Fibroblast of skin of scalp (primary cell): ENCODE measurements at regions not wholly inside any gene's neighbourhood (a gene's known extent, or its start where the extent isn't known, plus 50 kb on each side); places are given as distances from the start of the nearest gene placed in this dataset.
"Not testable (repeated sequence)": the region's sequence is repeated elsewhere in the genome, so short reads cannot be mapped to it uniquely, and the experiment has no call there.

Source experiments
- DNase-seq: peaks from one replicate; pipeline ENCODE4 v3.0.0-alpha.2; 2013

DNA sequence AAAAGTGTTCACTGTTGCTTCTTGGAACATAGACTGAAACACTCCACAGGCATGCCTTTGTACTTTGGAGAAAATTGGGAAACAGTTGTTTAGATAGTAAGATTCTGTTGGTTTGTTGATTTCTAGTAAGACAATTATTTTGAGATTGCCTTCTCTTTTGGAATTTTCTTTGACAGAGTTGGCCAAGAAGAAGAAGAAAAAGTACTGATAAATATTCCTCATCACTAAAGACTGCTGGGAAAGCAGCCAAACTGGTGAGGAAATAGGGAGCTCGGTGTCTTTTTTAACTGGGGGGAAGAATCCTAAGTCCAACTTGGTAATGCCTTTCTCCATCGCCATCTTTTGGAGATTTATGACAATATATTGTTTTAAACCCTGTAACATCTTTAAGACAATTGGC, 370.7 kb downstream of the GPAT3 start:
- DNase-seq, result peak; percentile 18

DNA sequence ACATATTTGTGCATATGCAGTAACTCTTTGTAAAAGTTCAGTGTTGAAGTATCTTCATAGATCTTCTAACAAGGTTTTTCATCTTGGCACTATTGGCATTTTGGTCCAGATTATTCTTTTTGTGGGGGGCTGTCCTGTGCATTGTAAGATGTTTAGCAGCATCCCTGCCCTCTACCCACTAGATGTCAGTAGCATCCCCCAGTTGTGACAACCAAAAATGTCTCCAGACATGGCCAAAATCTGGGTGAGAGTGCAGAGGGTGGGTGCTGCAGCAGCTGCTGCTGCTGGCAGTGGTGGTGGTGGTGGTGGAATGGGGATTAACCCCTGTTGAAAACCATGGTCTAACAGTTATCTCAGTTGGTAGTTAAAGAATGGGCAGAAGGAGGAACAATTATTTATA, 370.0 kb downstream of the GPAT3 start:
- DNase-seq, result peak; percentile 9

DNA sequence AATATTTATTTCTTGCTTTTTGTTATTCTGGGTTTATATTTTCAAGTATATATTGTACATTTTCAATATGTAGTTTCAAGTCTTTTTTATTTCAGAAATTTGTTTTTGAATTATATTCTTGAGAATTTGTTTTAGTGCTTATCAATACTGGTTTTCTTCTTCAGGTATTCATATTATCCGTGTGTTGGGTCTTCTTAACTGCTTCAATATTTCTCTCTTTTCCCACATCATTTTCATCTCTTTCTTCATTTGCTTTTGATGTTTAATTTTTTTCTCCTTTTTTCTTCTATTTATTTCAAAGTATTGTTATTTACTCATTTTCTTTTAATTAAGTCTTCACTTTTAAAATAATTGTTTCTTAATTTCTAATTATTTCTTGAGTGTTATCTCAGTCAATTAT, 367.8 kb downstream of the GPAT3 start:
- DNase-seq, result not testable (repeated sequence)

DNA sequence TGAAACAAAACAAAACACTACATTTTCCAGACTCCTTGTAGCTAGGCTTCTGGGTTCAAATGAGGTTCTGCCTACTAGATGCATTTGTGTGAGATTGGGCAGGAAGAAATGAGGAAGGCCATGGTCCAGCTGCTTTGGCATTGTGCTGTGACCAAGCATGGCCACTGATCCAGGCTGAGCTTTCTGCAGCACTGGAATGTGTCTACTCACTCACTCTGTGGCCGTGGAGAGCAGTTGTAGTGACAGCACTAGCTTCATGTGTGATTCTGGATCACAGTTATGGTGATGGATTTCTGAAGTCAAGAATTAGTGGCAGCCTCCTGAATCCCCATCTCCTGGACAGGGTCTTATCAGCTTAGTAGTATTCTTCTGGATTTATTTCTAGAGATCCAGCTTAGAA, 358.9 kb downstream of the GPAT3 start:
- DNase-seq, result no peak

DNA sequence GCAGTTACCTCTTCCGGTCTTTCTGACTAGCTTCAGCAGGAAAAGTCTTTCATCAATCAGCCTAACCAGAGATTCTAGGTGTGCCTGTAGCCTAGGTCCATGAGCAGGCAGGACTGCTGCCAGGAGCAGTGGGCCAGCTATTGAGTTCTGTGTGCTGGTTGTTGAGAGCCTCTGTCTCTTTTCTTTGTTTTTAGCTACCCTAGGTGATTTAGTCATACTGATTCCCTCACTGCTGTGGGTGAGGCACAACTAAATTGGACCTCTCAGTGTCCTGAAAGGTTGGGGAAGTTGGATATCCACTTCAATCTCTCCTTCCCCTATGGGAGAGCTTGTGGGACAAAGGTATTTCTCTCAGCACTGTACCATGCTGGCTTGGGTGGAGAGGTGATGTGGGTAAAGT, 354.9 kb downstream of the GPAT3 start:
- no peak for DNase-seq

DNA sequence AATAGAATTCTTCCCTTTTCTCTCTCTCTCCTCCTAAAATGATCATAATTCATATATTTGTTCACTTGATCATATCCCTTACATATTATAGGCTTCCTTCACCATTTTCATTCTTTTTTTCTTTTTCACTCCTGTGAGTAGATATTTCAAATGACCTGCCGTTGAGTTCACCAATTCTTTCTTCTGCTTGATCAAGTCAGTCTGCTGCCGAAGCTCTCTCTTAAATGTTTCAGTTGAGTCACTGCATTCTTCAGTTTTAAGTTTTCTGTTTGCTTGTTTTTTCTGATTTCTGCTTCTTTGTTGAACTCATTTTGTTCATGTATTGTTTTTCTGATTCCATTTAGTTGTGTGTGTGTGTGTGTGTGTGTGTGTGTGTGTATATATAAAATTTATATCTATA, 354.3 kb downstream of the GPAT3 start:
- DNase-seq, result peak; percentile 13

DNA sequence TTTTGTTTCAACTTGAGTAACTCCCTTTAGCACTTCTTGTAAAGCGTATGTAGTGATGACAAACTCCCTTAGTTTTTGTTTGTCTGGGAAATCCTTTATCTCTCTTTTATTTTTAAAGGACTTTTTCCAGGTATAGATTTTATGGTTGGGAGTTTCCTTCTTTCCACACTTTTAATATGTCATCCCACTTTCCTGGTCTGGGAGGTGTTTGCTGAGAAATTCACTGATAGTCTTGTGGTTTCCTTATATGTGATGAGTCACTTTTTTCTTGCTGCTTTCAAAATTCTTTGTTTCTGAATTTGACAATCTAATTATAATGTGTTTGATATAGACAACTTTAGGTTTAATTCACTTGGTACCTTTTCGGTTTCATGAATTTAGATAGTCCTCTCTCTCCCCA, 353.9 kb downstream of the GPAT3 start:
- peak; percentile 29 for DNase-seq

DNA sequence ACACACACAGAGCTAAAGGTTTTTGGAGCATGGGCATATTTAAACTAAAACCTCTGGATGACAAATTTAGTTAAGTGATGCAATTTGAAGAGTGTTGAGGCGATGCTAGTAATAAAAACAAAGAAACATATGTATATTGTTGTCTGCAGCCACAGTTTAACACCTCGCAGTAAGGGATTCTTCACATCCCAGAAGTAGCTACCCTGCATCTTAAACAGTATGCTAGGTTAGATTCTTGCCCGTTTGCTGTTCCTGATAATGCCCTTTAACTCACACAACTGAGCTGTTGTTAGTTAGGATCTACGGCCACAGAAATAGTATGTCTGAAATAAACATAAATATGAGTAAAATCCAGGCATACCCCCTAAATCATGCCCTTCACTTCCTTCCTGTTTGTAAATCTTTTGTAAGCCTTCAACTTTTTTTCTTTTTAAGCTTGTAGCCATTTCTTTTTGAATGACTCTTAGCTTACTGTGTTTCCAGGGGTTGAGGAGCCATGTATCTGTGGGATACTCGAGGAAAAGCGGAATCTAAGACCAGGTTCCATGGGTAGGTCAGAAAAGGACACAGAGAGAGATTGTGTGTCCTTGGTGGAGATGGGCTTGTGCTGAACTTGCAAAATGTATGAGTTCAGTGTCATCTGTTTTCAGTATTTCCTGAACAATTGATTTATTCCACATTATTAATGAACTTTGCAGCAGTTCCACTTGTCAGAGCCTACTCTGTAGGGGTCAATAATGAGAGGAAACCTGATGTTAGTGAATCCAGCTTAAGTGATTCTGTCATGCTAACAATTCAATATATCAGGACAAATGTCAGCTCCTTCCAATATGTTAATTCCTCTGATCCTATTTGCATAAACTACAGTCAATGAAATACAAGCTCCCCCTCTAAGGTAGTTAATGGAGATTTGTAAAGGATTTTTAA, 349.6 kb downstream of the GPAT3 start:
- no peak for DNase-seq

DNA sequence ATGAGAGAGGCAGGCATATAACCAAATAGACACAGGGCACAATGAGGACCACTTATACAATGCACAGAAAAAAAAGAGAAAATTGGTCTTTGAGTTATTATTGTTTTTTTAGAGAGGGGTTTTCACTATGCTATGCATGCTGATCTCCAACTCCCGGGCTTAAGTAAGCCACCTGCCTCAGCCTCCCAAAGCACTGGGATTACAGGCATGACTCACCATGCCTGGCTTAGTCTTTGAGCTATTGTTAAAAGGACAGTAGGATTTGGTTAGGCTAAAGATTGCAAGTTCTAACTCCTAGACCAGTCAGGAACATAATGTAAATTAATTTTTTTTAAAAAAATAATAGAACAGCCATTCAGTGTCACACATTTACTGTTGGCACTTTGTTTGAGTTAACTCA, 340.1 kb downstream of the GPAT3 start:
- no peak for DNase-seq

DNA sequence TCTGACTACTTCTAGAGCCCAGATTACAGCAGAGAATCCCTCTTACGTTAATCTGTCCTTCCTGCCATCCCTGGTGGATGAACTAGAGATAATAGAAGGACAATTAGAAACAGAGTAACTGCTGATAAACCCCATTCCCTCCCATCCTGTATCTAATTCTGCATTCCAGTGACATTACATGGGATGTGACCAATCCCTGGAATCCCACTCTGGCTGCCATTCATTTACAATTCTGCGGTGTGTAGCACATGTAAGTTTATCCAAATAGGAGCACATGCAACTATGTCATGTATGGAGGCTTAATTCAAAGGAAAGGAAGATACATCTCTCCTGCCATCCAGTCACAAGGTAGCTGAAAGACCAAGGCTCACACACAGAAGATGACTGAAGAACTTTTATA, 339.5 kb downstream of the GPAT3 start:
- DNase-seq, result peak; percentile 29

DNA sequence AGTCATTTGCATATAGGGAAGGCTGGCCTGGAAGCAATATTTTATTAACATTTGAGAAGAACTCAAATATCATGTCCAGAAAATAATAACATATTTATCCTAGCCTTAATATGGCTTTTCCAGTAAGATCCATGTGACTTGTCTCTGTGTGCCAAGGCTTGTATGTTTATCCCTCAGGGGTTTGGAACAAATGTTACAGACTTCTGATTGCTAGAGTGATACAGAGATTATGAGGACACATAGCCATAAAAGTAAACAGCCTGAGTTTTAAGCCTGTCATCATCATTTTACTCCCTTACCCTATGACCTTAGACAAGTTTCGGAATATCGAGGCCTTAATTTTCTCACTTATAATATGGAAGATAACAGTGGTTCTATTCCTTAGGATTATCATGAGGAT, 338.1 kb downstream of the GPAT3 start:
- no peak for DNase-seq

DNA sequence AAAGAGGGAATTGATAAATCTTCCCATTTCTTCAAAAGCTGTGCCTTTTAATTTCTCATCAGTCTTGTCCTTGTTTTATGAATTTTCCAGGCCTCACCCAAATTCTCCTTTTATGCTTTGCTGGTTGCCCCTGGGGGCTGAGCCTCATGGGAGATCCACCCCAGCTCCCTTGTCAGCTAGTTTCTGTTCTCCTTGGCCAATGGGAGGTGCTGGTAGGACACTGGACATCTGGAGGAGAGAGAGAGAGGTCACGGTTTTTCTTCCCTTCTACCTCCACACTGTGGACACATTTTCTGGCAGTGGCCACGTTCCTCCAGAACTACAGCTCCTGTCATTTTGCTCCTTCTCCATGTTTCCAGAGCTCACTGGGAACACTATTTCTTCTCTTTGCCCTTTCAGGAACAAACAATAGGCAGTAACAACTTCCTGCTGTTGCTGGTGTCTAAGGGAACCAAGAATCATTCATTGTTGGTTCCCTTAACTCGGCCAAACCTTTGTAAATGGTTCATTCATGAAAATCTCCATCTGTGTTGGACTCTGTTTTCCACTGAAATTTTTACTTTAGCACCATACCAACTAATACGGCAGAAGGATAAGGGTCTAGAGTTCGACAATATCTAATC, 334.5 kb downstream of the GPAT3 start:
- DNase-seq, result no peak

DNA sequence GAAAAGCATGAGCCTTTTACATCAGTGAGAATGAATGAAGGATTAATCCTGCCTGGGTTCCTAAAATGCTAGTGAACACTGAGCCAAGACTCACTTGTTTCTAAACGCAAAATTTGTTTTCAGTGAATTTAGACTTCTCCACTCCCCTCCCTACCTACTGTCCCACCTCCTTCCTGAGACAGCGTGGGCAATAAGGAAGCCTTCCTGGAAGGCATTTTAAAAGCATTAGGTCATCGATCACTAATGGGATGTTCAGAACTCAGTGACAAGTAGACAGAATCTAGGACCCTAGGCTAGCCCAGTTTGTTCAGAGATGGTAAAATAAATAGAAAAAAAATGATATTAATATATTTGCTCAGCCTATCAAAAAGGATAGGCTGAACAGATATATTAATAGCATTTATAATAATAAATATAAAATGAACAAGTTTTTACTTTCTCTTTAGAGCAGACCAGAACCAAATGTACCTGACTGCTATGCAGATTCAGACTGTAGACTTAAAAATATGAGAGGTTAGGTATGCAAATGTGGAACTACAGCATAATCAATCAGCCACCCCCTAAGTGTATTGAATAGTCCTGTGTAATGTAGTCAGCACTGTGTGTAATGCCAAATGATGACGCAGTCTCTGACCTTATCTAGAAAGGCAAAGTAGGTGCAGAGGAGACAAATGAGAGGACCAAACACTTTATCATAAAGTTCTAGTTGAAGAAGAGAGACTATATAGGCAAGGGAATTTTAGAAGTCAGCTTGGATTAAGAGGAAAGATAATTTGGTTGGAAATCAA, 331.1 kb downstream of the GPAT3 start:
- no peak for DNase-seq

DNA sequence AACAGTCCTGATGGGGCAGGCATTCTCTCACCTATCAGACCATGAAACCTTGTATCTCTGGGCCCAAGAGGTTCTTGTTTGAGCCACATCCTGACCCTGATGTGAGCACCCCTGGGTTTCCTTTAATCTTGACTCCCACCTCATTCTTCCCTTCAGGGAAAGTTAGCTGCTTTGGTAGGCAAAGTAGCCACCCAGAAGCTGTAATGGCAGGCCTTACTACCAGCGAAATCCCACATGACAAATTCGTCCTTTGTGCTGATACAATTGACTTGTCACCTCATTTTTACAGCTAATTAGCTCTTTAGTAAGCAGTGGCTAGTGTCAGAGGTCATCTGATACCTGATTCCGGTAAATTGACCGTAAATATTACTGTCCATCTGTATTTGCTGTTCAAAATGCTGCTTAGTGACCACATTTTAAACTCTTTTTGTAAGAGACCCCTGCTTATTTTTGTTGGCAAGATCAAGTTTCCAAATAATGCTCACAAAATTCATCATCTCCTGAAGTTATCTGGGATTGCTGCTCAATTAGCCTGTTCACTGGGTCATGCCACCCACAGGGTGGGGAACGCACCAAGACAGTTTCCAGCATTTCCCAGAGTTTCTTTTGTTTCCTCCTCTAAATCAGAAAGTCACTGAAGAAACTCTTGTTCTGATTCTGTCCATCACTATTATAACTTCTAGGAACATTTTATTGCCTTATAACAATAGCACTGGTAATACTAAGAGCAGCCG, 329.7 kb downstream of the GPAT3 start:
- no peak for DNase-seq

DNA sequence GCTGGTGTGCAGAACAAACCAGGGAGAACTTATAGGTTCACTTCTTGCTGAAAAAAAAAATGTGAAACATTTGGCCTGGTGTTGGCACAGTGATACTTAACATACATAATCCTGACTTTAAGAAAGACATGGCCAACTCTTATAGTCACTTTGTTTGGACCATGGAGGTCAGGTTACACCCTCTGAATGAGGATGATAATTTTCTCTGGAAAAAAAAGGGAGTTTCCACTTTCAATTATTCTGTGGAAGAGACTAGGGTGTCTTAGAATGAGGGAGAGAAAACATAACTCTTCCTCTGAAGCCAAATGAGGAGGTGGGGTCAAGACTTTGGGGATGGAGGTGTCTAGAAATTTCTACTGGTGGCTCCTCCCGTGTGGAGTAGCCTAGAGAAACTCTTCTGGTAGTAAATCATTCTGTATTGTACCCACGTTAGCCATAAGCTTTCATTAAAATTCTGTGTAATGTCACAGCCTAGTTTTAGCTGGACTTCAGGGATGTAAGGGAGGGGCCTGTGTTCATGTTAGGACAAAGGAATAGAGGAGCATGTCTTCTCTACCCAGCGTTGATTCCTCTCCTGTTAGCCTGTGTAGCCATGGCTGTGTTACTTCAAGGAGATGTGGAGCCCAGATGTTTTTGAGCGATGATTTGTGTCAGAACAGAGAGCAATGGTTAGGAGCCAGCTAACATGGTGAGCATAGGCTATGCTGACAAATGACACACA, 328.3 kb downstream of the GPAT3 start:
- DNase-seq, result no peak

DNA sequence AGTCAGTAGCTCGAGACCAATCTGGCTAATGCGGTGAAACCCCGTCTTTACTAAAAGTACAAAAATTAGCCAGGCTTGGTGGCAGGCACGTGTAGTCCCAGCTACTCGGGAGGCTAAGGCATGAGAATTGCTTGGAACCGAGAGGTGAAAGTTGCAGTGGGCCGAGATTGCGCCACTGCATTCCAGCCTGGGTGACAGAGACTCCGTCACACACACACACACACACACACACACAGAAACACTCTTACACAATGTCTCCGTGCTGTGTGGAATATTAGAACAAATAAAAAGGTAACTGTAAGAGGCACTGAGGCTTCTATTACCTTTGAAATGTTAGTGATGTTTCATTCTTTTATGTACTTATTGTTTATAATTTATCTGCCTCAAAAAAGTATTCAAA, 326.6 kb downstream of the GPAT3 start:
- DNase-seq, result no peak

DNA sequence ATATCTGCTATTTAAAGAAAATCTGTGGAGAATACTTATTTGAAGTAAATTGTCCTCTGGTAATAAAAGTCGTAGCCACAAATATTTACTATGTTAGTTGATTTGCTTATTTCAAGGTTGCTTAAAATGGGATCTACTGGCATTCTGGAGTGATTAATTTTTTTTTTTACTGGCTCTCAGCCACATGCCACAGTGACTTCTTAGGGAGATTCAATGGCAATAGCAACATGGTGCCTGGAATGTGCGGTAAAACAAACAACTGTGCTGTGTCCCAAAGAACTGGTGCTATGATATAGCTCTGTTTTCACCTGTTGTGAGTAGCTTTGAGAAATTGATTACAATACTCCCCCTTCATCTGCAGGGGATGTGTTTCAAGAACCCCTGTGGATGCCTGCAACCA, 324.3 kb downstream of the GPAT3 start:
- DNase-seq, result no peak

DNA sequence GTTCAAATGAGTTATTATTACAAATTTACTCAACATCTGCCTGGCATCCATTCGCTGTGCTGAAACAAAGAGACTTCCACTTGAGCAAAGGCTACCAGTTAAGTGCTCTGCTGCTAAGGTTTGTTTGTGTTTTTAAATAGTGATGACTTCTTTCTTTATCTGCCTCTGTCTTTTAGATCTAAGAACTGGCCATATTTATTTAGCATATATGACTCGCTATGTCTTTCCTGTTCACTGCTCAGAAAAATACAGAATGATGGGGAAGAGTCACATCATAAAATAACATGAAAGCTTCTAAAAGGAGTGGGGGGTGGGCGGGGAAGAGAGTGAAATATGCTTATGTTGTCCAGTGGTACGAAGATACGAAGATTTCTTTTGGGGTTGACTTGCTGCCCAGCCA, 322.2 kb downstream of the GPAT3 start:
- DNase-seq, result no peak

DNA sequence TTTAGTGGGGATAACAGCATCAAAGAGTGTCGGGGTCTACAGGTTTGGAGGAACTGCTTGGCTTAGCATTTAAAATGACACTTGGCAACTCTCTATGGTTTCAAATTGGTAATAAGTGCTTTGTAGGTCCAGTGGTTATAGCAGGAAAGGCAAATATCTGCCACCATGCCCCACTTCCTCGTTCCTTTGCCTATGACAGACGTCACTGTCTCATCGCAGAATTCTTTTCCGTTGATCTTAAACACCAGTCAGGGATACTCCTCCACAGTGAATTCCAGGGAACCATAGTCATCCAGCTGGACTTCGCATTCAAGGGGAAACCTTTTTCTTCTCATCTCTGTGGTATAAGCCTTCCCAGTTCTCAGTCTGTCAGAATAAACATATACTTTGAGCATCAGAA, 319.1 kb downstream of the GPAT3 start:
- peak; percentile 96 for DNase-seq

DNA sequence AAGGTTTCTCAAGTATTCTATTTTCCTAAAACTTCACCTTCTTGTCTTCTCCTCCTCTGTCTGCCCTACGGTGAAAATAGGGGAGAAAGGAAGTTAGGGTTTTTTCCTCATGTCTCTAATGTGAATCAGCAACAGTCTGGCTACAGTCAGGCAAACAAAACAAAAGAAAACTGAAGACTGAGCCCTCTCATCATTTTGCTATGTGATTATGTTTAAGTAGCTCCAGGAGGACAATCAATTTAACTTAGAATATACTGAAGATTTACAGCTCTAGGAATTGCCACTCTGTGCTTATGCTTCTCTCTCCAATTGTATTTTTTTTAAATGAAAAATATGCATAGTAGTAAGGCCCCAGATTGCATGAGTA, 316.2 kb downstream of the GPAT3 start:
- peak; percentile 81 for DNase-seq

DNA sequence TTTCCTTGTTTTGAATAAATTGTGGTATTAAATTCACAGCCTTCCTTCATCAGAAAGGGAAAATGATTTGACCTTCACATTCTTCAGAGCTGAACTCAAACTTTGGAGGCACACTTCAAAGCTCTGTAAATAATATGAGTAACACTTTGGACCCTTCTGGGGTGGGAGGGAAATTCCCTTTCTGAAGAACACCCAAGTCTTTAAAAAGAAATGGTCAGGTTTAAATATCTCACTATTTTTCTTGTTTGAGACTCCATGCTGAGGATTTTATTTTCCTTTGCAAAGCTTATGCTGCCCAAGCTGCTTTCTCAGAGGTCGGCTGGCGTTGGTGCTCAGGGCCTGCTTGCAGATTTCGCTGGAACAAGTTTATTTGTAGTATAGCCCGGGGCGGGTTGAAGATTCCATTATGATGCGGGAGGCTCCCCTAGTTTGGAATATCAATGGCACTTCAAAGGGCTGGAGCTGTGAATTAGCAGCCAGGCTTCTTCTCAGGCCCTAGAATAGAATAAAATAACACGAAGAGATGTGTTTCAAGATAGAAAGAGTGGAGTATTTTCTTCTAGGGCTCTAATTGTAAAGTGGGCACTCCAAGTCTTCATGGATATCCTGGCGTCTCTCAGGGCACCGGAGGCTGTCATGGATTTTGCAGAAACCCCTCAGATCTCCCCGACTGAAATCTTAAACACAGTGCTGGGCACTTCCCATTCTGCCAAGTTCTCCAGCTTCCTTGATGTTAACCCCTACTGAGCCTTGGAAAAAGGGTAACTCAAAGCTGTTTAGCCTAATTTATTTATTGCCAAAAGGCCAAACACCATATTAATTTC, 315.6 kb downstream of the GPAT3 start:
- peak; percentile 74 for DNase-seq
